H1 (cell line): ENCODE measurements at regions not wholly inside any gene's neighbourhood (a gene's known extent, or its start where the extent isn't known, plus 50 kb on each side); places are given as distances from the start of the nearest gene placed in this dataset.

ENCODE experiments used
- CTCF ChIA-PET: fragments of 300-600 bp; sonication (Branson Sonifier 250); formaldehyde crosslinking; loops from one replicate; lab custom pipeline; 2021; ENCODE audit not compliant: partially characterized antibody; lab: Charles Lee
- POLR2A ChIA-PET: fragments of 300-600 bp; sonication (Branson Sonifier 250); formaldehyde crosslinking; loops from one replicate; lab custom pipeline; 2021; ENCODE audit warnings: inconsistent platforms; ENCODE audit not compliant: partially characterized antibody; lab: Charles Lee
- DNase-seq, 2 experiments: peaks; one replicate each; pipeline versions ENCODE4 v3.0.0 to v3.0.0-alpha.2; 2010 to 2022; ENCODE audit warnings: low spot score in 2 of 2, low read depth in 1 of 2, mixed read lengths in 1 of 2
- FAIRE-seq: peaks from 2 replicates; lab custom pipeline; 2011; peaks lifted over from hg19 to GRCh38; lab: Jason Lieb, UNC
- H2AFZ ChIP-seq: 2 replicates; pipeline ENCODE4 v1.8.1; 2012; ENCODE audit warnings: low read length, inconsistent platforms
- H2AK5ac ChIP-seq: 2 replicates; pipeline ENCODE4 v1.6.1; 2013; ENCODE audit warnings: low read depth, low read length
- H2BK120ac ChIP-seq: replicated peaks from 2 replicates; pipeline ENCODE3; 2013; ENCODE audit warnings: low read depth, low read length, inconsistent platforms
- H2BK12ac ChIP-seq: 2 replicates; pipeline ENCODE4 v1.6.1; 2013; ENCODE audit warnings: low read depth, low read length
- H2BK15ac ChIP-seq: 2 replicates; pipeline ENCODE4 v1.6.1; 2013; ENCODE audit warnings: low read length
- H2BK20ac ChIP-seq: 2 replicates; pipeline ENCODE4 v1.6.1; 2013; ENCODE audit warnings: low read length
- H2BK5ac ChIP-seq: 2 replicates; pipeline ENCODE4 v1.6.1; 2013; ENCODE audit warnings: low read depth, low read length
- H3K14ac ChIP-seq: 2 replicates; pipeline ENCODE4 v1.6.1; 2013; ENCODE audit warnings: inconsistent platforms; ENCODE audit not compliant: insufficient read length
- H3K18ac ChIP-seq: 2 replicates; pipeline ENCODE4 v1.6.1; 2013; ENCODE audit warnings: low read length; ENCODE audit errors: extremely low read depth
- H3K23ac ChIP-seq: 2 replicates; pipeline ENCODE4 v1.6.1; 2013; ENCODE audit warnings: inconsistent platforms; ENCODE audit not compliant: insufficient read length
- H3K23me2 ChIP-seq: 2 replicates; pipeline ENCODE4 v1.6.1; 2013; ENCODE audit warnings: low read depth, low read length
- H3K27ac ChIP-seq: 2 replicates; pipeline ENCODE4 v1.6.1; 2011; ENCODE audit warnings: low read depth, low read length, inconsistent platforms
- H3K27me3 ChIP-seq, 4 experiments: replicated peaks in 1 of 4; 1 replicate in 1 of 4; 2 replicates in 3 of 4; pipeline versions ENCODE4 v1.6.1 to v1.8.1; 2011 to 2013; ENCODE audit warnings: low read length in 3 of 4, mild to moderate bottlenecking in 3 of 4, inconsistent platforms in 2 of 4, mixed read lengths in 2 of 4, moderate library complexity in 1 of 4; ENCODE audit not compliant: control insufficient read depth in 3 of 4, insufficient read depth in 3 of 4; ENCODE audit errors: extremely low read depth in 1 of 4
- H3K36me3 ChIP-seq, 4 experiments: 2 replicates each; pipeline versions ENCODE4 v1.6.1 to v1.8.1; 2011 to 2013; ENCODE audit warnings: mild to moderate bottlenecking in 4 of 4, low read length in 3 of 4, moderate library complexity in 2 of 4, control low read depth in 1 of 4, inconsistent platforms in 1 of 4; ENCODE audit not compliant: insufficient read depth in 4 of 4, control insufficient read depth in 2 of 4
- H3K4ac ChIP-seq: replicated peaks from 2 replicates; pipeline ENCODE3; 2013; ENCODE audit warnings: low read length, low read depth, mixed read lengths, inconsistent platforms; ENCODE audit not compliant: insufficient read length
- H3K4me1 ChIP-seq, 4 experiments: replicated peaks in 1 of 4; 1 replicate in 1 of 4; 2 replicates in 3 of 4; pipeline versions ENCODE4 v1.6.1 to v1.8.1; 2011 to 2013; ENCODE audit warnings: low read length in 3 of 4, inconsistent platforms in 2 of 4, mixed read lengths in 1 of 4; ENCODE audit not compliant: insufficient read depth in 4 of 4, control insufficient read depth in 3 of 4
- H3K4me2 ChIP-seq, 2 experiments: 2 replicates each; pipeline versions ENCODE4 v1.6.1 to v1.8.1; 2011 to 2013; ENCODE audit warnings: low read depth in 2 of 2, low read length in 2 of 2, control low read depth in 1 of 2, inconsistent platforms in 1 of 2, mild to moderate bottlenecking in 1 of 2; ENCODE audit not compliant: insufficient read depth in 1 of 2
- H3K4me3 ChIP-seq, 4 experiments: fragments of 200-600, 300-600 bp in 1 of 4; sonication (generic), shearing (Covaris generic), sonication (Bioruptor Twin) in 1 of 4; 2 replicates each; pipeline versions ENCODE4 v1.5.1 to v1.8.1; 2011 to 2016; ENCODE audit warnings: low read length in 4 of 4, low read depth in 3 of 4, control low read depth in 2 of 4, inconsistent platforms in 2 of 4, mild to moderate bottlenecking in 2 of 4, mixed read lengths in 1 of 4, moderate library complexity in 1 of 4; ENCODE audit not compliant: insufficient read depth in 2 of 4; ENCODE audit errors: extremely low read depth in 1 of 4
- H3K56ac ChIP-seq: replicated peaks from 2 replicates; pipeline ENCODE3; 2013; ENCODE audit warnings: low read depth, mild to moderate bottlenecking, mixed read lengths, low read length, inconsistent platforms; ENCODE audit not compliant: insufficient read length
- H3K79me1 ChIP-seq: 2 replicates; pipeline ENCODE4 v1.6.1; 2013; ENCODE audit warnings: low read depth, low read length, control low read depth
- H3K79me2 ChIP-seq, 2 experiments: 2 replicates each; pipeline versions ENCODE4 v1.6.1 to v1.8.1; 2012 to 2013; ENCODE audit warnings: low read length in 2 of 2, mild to moderate bottlenecking in 2 of 2, inconsistent platforms in 1 of 2; ENCODE audit not compliant: insufficient read depth in 2 of 2, control insufficient read depth in 1 of 2
- H3K9ac ChIP-seq, 4 experiments: replicated peaks in 1 of 4; 1 replicate in 1 of 4; 2 replicates in 3 of 4; pipeline versions ENCODE4 v1.6.1 to v1.8.1; 2011 to 2013; ENCODE audit warnings: low read depth in 3 of 4, low read length in 3 of 4, control low read depth in 2 of 4, mild to moderate bottlenecking in 2 of 4, moderate library complexity in 2 of 4, inconsistent platforms in 1 of 4; ENCODE audit errors: extremely low read depth in 1 of 4
- H3K9me3 ChIP-seq, 2 experiments: 2 replicates each; pipeline versions ENCODE4 v1.6.1 to v1.8.1; 2012 to 2013; ENCODE audit warnings: mild to moderate bottlenecking in 2 of 2, moderate library complexity in 2 of 2, control low read depth in 1 of 2, inconsistent platforms in 1 of 2, low read depth in 1 of 2, low read length in 1 of 2, mixed read lengths in 1 of 2; ENCODE audit not compliant: insufficient read depth in 2 of 2
- H4K20me1 ChIP-seq, 2 experiments: replicated peaks in 1 of 2; 2 replicates each; pipeline versions ENCODE3 to v1.8.1; 2011 to 2013; ENCODE audit warnings: inconsistent platforms in 2 of 2, low read length in 2 of 2, mild to moderate bottlenecking in 1 of 2; ENCODE audit not compliant: insufficient read depth in 2 of 2, control insufficient read depth in 1 of 2
- H4K5ac ChIP-seq: 2 replicates; pipeline ENCODE4 v1.6.1; 2013; ENCODE audit warnings: low read length, low read depth, mixed read lengths, inconsistent platforms; ENCODE audit not compliant: insufficient read length
- H4K8ac ChIP-seq: 2 replicates; pipeline ENCODE4 v1.8.0; 2013; ENCODE audit warnings: mild to moderate bottlenecking, moderate library complexity, low read length, inconsistent platforms; ENCODE audit not compliant: insufficient read depth; ENCODE audit errors: extremely low read depth
- H4K91ac ChIP-seq: replicated peaks from 2 replicates; pipeline ENCODE3; 2013; ENCODE audit warnings: low read length, mixed read lengths, inconsistent platforms; ENCODE audit not compliant: insufficient read length
- TBP ChIP-seq: IDR thresholded peaks from 2 replicates; pipeline ENCODE4 v1.6.1; 2011; ENCODE audit warnings: low read depth, low read length, improper control_type of control experiment
- TEAD4 ChIP-seq: IDR thresholded peaks from 2 replicates; pipeline ENCODE4 v1.6.1; 2012; ENCODE audit warnings: low read depth, low read length, inconsistent platforms, mixed read lengths
- WGBS, 2 experiments: shearing (Covaris generic) in 1 of 2; methylation state at CpG; one replicate each; pipeline versions ENCODE4 v1.1.6 to v1.1.7; 2013 to 2015; ENCODE audit warnings: low lambda C conversion rate in 2 of 2, mixed read lengths in 2 of 2, inconsistent platforms in 1 of 2, low coverage in 1 of 2, missing lambda C conversion rate in 1 of 2; ENCODE audit not compliant: insufficient replicate concordance in 2 of 2, insufficient coverage in 1 of 2, insufficient read length in 1 of 2; ENCODE audit errors: extremely low coverage in 1 of 2, missing lambda C conversion rate in 1 of 2; 5-methylcytosine and 5-hydroxymethylcytosine counted together

GRCh38 chr4:4704267-4704666, 155.2 kb upstream of the MSX1 start:
- Histone ChIP-seq H3K56ac (no peak overlapping the region), H3K23me2 (no peaks in the 10 kb centered on the region), H4K8ac (no peak overlapping the region), H4K91ac (no peak overlapping the region), H3K4me1 (no peaks in the 10 kb centered on the region), H2BK12ac (no peak overlapping the region), H2AK5ac (no peak overlapping the region), H3K4me2 (no peak overlapping the region), H3K9me3 (no peaks in the 10 kb centered on the region), H2BK5ac (no peak overlapping the region), H2BK15ac (no peak overlapping the region), H4K5ac (no peak overlapping the region), H3K79me1 (no peaks in the 10 kb centered on the region), H3K23ac (no peak overlapping the region), H3K14ac (no peak overlapping the region), H3K4ac (no peak overlapping the region), H3K18ac (no peak overlapping the region), H3K79me2 (no peaks in the 10 kb centered on the region), H2BK20ac (no peak overlapping the region), H2AFZ (no peak overlapping the region), H3K9ac (no peak overlapping the region), H2BK120ac (no peak overlapping the region), H3K27ac (no peak overlapping the region), H4K20me1 (peaks cover 0 to 1% of the 10 kb centered on the region in 2 experiments), H3K4me3 (no peak overlapping the region), H3K36me3 (no peaks in the 10 kb centered on the region), H3K27me3 (no peaks in the 10 kb centered on the region; a peak in 1 of 7 replicates)
- FAIRE-seq (peak; percentile 19), DNase-seq (no peak)
- POLR2A ChIA-PET: no interaction called here
- CTCF ChIA-PET: interaction anchor here (0.8 to 3.1 kb wide), 3 partner anchors 11 to 27 kb away, joined by 3 to 13 read pairs (median 3); no protein-coding TSS in a partner anchor
- 82% methylated on average over 7 of the region's 7 CpGs; no CpG with 5 or more reads in 1 of the 2 experiments for WGBS, 2 experiments
- TF ChIP-seq TEAD4 (no peak), TBP (no peak)
